ENCODE measurements at regions not wholly inside any gene's neighbourhood (a gene's known extent, or its start where the extent isn't known, plus 50 kb on each side); places are given as distances from the start of the nearest gene placed in this dataset.
"Not testable (repeated sequence)": the region's sequence is repeated elsewhere in the genome, so short reads cannot be mapped to it uniquely, and the experiment has no call there.

GRCh38 chr10:117460846-117461765 lies 81.4 kb upstream of the EMX2 start:
- intact Hi-C loops (cut with DNase I): no loop called here
- no peak for DNase-seq
- ATAC-seq: no peak

DNA sequence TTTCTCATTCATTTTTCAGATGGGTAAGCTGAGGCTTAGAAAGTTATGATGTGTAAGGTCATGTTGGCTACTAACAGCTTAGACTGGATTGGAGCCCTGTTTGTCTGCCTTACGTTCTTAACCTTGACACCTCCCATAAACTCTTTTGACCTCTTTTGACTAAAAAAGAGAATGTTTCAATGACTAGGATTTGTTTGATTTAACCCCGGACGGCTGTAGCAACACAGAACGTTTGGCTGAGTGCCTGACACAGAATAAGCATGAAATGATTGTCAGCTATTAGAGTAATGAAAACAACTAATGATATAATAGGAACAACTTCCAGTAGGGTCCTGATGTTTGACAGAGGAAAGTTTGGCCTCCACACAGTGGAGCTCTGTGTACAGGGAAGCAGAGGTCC lies 83.3 kb upstream of the PDZD8 start:
- DNase-seq (no peak), ATAC-seq (no peak)
- intact Hi-C loops (cut with DNase I): no loop called here

- intact Hi-C loops (cut with DNase I): no loop called here
- no peak for DNase-seq
- ATAC-seq: no peak
Measured at GRCh38 chr10:117457932-117458331, 82.7 kb upstream of the PDZD8 start.

- no peak for ATAC-seq
- intact Hi-C loops (cut with DNase I): no loop called here
- DNase-seq: no peak
Measured at GRCh38 chr10:117457071-117457810, 82.0 kb upstream of the PDZD8 start.

- ATAC-seq (no peak), DNase-seq (no peak)
- intact Hi-C loops (cut with DNase I): no loop called here
Measured at GRCh38 chr10:117455346-117455745, 80.1 kb upstream of the PDZD8 start.

- intact Hi-C loops (cut with DNase I): no loop called here
- ATAC-seq (no peak), DNase-seq (no peak)
Measured at GRCh38 chr10:117454502-117454901, 79.3 kb upstream of the PDZD8 start.

DNA sequence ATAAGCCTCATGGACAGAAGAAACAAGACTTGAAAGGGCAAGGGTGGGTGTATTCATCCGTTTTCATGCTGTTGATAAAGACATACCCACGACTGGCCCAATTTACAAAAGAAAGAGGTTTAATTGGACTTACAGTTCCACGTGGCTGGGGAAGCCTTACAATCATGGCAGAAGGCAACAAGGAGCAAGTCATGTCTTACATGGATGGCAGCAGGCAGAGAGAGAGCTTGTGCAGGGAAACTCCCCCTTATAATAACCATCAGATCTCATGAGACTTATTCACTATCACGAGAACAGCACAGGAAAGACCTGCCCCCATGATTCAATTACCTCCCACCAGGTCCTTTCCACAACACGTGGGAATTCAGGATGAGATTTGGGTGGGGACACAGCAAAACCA lies 78.2 kb upstream of the PDZD8 start:
- intact Hi-C loops (cut with DNase I); DNase-seq; ATAC-seq: not testable (repeated sequence)

- DNase-seq (no peak), ATAC-seq (no peak)
- intact Hi-C loops (cut with DNase I): no loop called here
Measured at GRCh38 chr10:117450940-117451339, 75.7 kb upstream of the PDZD8 start.

- no peak for DNase-seq
- intact Hi-C loops (cut with DNase I): loop anchor here in 1 of 2 donors (10.0 kb wide), 1 partner anchor 235 kb away; no protein-coding TSS in a partner anchor
- no peak for ATAC-seq
Measured at GRCh38 chr10:117449636-117450035, 74.4 kb upstream of the PDZD8 start.

GRCh38 chr10:117448802-117449201 lies 73.6 kb upstream of the PDZD8 start:
- DNase-seq: no peak
- intact Hi-C loops (cut with DNase I): loop anchor here in 1 of 2 donors (10.0 kb wide), 1 partner anchor 234 kb away; no protein-coding TSS in a partner anchor
- no peak for ATAC-seq

DNA sequence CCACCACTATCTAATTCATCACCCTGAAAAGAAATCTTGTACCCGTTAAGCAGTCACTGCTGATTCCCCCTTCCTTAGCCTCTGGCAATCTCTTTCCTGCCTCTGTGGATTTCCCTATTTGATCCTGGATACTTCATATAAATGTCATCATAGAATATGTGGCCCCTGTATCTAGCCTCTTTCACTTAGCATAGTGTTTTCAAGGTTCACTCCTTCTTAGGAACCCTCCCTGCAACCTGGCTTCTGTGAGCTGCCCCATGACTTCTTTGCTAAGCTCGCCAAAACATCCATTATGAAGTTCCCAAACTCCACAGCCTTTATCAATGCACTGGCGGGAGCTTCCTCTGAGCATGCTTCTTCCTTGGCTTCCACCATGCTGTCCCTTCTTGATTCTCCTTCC lies 70.8 kb upstream of the PDZD8 start:
- no peak for ATAC-seq
- no peak for DNase-seq
- intact Hi-C loops (cut with DNase I): loop anchor here in 1 of 2 donors (10.0 kb wide), 1 partner anchor 231 kb away; no protein-coding TSS in a partner anchor

GRCh38 chr10:117444497-117445040 lies 69.3 kb upstream of the PDZD8 start:
- DNase-seq: no peak
- ATAC-seq: no peak
- intact Hi-C loops (cut with DNase I): loop anchor here in 1 of 2 donors (10.0 kb wide), 1 partner anchor 230 kb away; no protein-coding TSS in a partner anchor

- ATAC-seq (no peak), DNase-seq (no peak)
- intact Hi-C loops (cut with DNase I): loop anchor here in 1 of 2 donors (10.0 kb wide), 1 partner anchor 229 kb away; no protein-coding TSS in a partner anchor
Measured at GRCh38 chr10:117443686-117444041, 68.4 kb upstream of the PDZD8 start.

- peak; percentile 72 to 75 for ATAC-seq
- DNase-seq: peak; percentile 79
- intact Hi-C loops (cut with DNase I): loop anchor here in 1 of 2 donors (10.0 kb wide), 1 partner anchor 228 kb away; no protein-coding TSS in a partner anchor
Measured at GRCh38 chr10:117442944-117443685, 67.9 kb upstream of the PDZD8 start.

GRCh38 chr10:117442521-117442920 lies 67.3 kb upstream of the PDZD8 start:
- intact Hi-C loops (cut with DNase I): loop anchor here in 1 of 2 donors (10.0 kb wide), 1 partner anchor 228 kb away; no protein-coding TSS in a partner anchor
- ATAC-seq: peak in 1 of 2 donors; percentile 20
- DNase-seq: no peak

DNA sequence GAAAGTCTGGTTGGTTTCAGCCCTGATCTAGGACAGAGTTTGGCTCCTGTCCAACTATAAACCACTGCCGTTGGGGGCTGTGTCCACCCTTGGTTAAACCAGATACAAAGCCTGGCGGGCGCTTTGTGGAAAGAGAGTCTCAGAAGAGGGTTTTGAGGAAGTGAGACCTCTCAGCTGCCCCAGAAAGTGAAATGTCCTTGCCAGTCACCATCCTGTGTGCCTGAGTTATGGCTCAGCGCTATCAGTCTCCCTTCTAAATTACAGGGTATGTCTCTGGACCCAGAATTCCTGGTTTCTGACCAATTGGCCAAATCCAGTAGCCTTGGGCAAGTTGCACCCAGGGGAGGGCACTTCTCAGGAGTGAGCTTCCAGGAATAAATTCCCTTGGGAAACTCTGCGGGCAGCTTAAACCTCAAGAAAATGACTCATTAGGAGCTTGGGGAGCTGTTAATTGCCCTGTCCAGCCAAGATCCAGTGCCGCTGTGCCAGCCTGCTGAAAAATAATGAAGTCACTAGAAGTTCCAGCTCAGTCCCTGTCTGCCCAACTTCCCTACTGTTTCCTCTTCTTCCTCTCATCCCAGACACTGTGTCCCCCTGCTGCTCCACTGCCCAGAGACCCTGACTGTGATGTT lies 66.7 kb upstream of the PDZD8 start:
- intact Hi-C loops (cut with DNase I): loop anchor here in 1 of 2 donors (10.0 kb wide), 1 partner anchor 227 kb away; no protein-coding TSS in a partner anchor
- ATAC-seq (peak in 1 of 2 donors; percentile 40), DNase-seq (no peak)

GRCh38 chr10:117441361-117441760 lies 66.1 kb upstream of the PDZD8 start:
- ATAC-seq (no peak), DNase-seq (no peak)
- intact Hi-C loops (cut with DNase I): loop anchor here in 1 of 2 donors (10.0 kb wide), 1 partner anchor 227 kb away; no protein-coding TSS in a partner anchor

GRCh38 chr10:117439243-117439912 lies 64.1 kb upstream of the PDZD8 start:
- intact Hi-C loops (cut with DNase I): no loop called here
- DNase-seq (peak; percentile 46), ATAC-seq (peak in 1 of 2 donors; percentile 80)
